Keratinocyte (primary cell): ENCODE measurements at regions not wholly inside any gene's neighbourhood (a gene's known extent, or its start where the extent isn't known, plus 50 kb on each side); places are given as distances from the start of the nearest gene placed in this dataset.

Source experiments
- DNase-seq: peaks from one replicate; pipeline ENCODE4 v3.0.0-alpha.2; 2011; ENCODE audit warnings: low read depth, missing footprints, low spot score
- FAIRE-seq: peaks from 2 replicates; lab custom pipeline; 2011; peaks lifted over from hg19 to GRCh38; lab: Jason Lieb, UNC
- H2AFZ ChIP-seq: 2 replicates; pipeline ENCODE4 v1.6.0; 2012; ENCODE audit warnings: low read length, control low read depth, inconsistent platforms; ENCODE audit not compliant: control insufficient read depth
- H3K27ac ChIP-seq: 2 replicates; pipeline ENCODE4 v1.5.1; 2011; ENCODE audit warnings: low read length; ENCODE audit not compliant: control insufficient read depth, insufficient read depth
- H3K27me3 ChIP-seq: 3 replicates; pipeline ENCODE4 v1.6.0; 2011; ENCODE audit warnings: low read length; ENCODE audit not compliant: control insufficient read depth, insufficient read depth; ENCODE audit errors: extremely low read depth
- H3K36me3 ChIP-seq, 2 experiments: 2 replicates in 1 of 2; 3 replicates in 1 of 2; pipeline ENCODE4 v1.5.1; 2011; ENCODE audit warnings: low read length in 2 of 2, mild to moderate bottlenecking in 1 of 2; ENCODE audit not compliant: control insufficient read depth in 2 of 2, insufficient read depth in 2 of 2; ENCODE audit errors: extremely low read depth in 1 of 2
- H3K4me1 ChIP-seq: 3 replicates; pipeline ENCODE4 v1.5.1; 2011; ENCODE audit warnings: low read length; ENCODE audit not compliant: control insufficient read depth, insufficient read depth; ENCODE audit errors: extremely low read depth
- H3K4me2 ChIP-seq: 3 replicates; pipeline ENCODE4 v1.6.0; 2011; ENCODE audit warnings: low read depth, low read length; ENCODE audit not compliant: control insufficient read depth, insufficient read depth; ENCODE audit errors: extremely low read depth
- H3K4me3 ChIP-seq, 3 experiments: fragments of 200-600 bp in 1 of 3; sonication (generic) in 1 of 3; 2 replicates in 2 of 3; 3 replicates in 1 of 3; pipeline ENCODE4 v1.5.1; 2011 to 2016; ENCODE audit warnings: low read length in 3 of 3, mild to moderate bottlenecking in 3 of 3, control low read depth in 2 of 3, inconsistent platforms in 1 of 3, low read depth in 1 of 3, mixed read lengths in 1 of 3, mixed run types in 1 of 3, moderate library complexity in 1 of 3; ENCODE audit not compliant: control insufficient read depth in 2 of 3, insufficient read depth in 2 of 3; ENCODE audit errors: extremely low read depth in 1 of 3
- H3K79me2 ChIP-seq: 2 replicates; pipeline ENCODE4 v1.6.0; 2012; ENCODE audit warnings: low read length; ENCODE audit not compliant: control insufficient read depth, insufficient read depth
- H3K9ac ChIP-seq: 3 replicates; pipeline ENCODE4 v1.6.0; 2011; ENCODE audit warnings: low read length; ENCODE audit not compliant: control insufficient read depth, insufficient read depth; ENCODE audit errors: extremely low read depth
- H3K9me1 ChIP-seq: 3 replicates; pipeline ENCODE4 v1.6.0; 2011; ENCODE audit warnings: low read length; ENCODE audit not compliant: control insufficient read depth, insufficient read depth; ENCODE audit errors: extremely low read depth
- H3K9me3 ChIP-seq: 2 replicates; pipeline ENCODE4 v1.5.1; 2012; ENCODE audit warnings: low read depth, low read length; ENCODE audit not compliant: control insufficient read depth
- H4K20me1 ChIP-seq: 3 replicates; pipeline ENCODE4 v1.6.0; 2011; ENCODE audit warnings: low read length; ENCODE audit not compliant: control insufficient read depth, insufficient read depth; ENCODE audit errors: extremely low read depth
- EZH2 ChIP-seq: IDR thresholded peaks from one replicate; pipeline ENCODE4 v1.6.1; 2012; ENCODE audit warnings: inconsistent platforms, mild to moderate bottlenecking, low read length, moderate library complexity
- dilution Hi-C: fragments of 300-500 bp; cut with MboI; formaldehyde crosslinking; loops from one replicate; pipeline ENCODE4 v1.7.0; 2020; ENCODE audit warnings: low sequenced_read_pairs; ENCODE audit not compliant: extremely low pct_ligation_motif_present
- TF ChIP-seq, protein P1 (sequence below), 3 experiments: IDR thresholded peaks in 1 of 3; conservative IDR thresholded peaks in 1 of 3; optimal IDR thresholded peaks in 1 of 3; 2 replicates in 2 of 3; 3 replicates in 1 of 3; pipeline versions ENCODE3 to v1.5.1; 2011; ENCODE audit warnings: low read length in 3 of 3, mild to moderate bottlenecking in 3 of 3, moderate library complexity in 2 of 3, control low read depth in 1 of 3, inconsistent platforms in 1 of 3; ENCODE audit not compliant: insufficient read depth in 2 of 3; ENCODE audit errors: extremely low read depth in 1 of 3

DNA sequence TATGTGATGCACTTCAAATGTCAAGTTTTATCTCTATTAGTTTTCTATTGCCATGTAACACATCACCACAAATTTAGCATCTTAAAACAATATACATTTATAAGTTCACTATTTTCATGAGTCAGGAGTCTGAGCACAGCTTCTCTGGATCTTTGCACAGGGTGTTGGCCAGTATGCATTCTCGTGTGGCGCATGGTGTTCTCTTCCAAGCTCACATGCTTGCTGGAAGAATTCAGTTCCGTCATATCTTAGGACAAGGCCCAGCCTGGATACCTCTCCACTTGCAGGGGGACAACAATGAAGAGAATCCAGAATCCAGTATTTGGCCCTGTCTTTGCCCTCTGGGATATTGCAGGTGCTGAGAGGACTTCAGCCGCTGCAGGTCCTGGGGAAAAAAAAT, 51.0 kb upstream of the ECI2 start:
- Histone ChIP-seq H3K27ac (no peak overlapping the region), H3K27me3 (no peaks in the 10 kb centered on the region), H4K20me1 (no peaks in the 10 kb centered on the region), H3K4me1 (no peaks in the 10 kb centered on the region), H2AFZ (no peak overlapping the region), H3K79me2 (no peaks in the 10 kb centered on the region), H3K4me3 (no peak overlapping the region), H3K9me1 (no peaks in the 10 kb centered on the region), H3K4me2 (no peak overlapping the region), H3K9me3 (no peaks in the 10 kb centered on the region), H3K36me3 (no peaks in the 10 kb centered on the region), H3K9ac (no peak overlapping the region)
- dilution Hi-C loops, result no loop called here
- DNase-seq (no peak), FAIRE-seq (no peak)
- TF ChIP-seq, protein P1, sequence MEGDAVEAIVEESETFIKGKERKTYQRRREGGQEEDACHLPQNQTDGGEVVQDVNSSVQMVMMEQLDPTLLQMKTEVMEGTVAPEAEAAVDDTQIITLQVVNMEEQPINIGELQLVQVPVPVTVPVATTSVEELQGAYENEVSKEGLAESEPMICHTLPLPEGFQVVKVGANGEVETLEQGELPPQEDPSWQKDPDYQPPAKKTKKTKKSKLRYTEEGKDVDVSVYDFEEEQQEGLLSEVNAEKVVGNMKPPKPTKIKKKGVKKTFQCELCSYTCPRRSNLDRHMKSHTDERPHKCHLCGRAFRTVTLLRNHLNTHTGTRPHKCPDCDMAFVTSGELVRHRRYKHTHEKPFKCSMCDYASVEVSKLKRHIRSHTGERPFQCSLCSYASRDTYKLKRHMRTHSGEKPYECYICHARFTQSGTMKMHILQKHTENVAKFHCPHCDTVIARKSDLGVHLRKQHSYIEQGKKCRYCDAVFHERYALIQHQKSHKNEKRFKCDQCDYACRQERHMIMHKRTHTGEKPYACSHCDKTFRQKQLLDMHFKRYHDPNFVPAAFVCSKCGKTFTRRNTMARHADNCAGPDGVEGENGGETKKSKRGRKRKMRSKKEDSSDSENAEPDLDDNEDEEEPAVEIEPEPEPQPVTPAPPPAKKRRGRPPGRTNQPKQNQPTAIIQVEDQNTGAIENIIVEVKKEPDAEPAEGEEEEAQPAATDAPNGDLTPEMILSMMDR (optimal IDR thresholded peaks at IDR 0.05 in 1 of 3, IDR thresholded peaks at IDR 0.05 in 1 of 3, conservative IDR thresholded peaks at IDR 0.05 in 1 of 3; ENCODE audit: extremely low read depth in 1 of 3, insufficient read depth in 2 of 3, low read length in 3 of 3), result no peak
- TF ChIP-seq EZH2, result no peak

DNA sequence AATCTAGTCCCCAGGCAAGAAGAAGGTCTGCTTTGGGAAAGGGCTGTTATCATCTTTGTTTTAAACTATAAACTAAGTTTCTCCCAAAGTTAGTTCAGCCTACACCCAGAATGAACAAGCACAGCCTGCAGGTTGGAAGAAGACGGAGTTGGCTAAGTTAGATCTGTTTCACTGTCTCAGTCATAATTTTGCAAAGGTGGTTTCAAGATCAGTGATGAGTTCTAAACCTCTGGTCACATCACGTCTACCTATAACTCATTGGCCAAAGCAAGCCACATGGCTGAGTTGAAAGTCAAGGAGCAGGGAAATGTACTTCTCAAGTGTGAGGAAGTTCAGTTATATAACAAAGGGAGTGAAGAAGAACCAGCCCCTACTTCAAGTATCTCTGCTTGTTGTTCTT, 50.5 kb upstream of the ECI2 start:
- H3K4me3 ChIP-seq, result no peak overlapping the region
- no peaks in the 10 kb centered on the region for H4K20me1 ChIP-seq
- DNase-seq, result no peak
- H3K27me3 ChIP-seq, result no peaks in the 10 kb centered on the region
- H3K9me3 ChIP-seq, result no peaks in the 10 kb centered on the region
- no peaks in the 10 kb centered on the region for H3K79me2 ChIP-seq
- no peaks in the 10 kb centered on the region for H3K36me3 ChIP-seq
- H2AFZ ChIP-seq, result no peak overlapping the region
- H3K9me1 ChIP-seq, result no peaks in the 10 kb centered on the region
- H3K4me2 ChIP-seq, result no peak overlapping the region
- dilution Hi-C loops, result no loop called here
- no peak for FAIRE-seq
- H3K27ac ChIP-seq, result no peak overlapping the region
- TF ChIP-seq, protein P1 (optimal IDR thresholded peaks at IDR 0.05 in 1 of 3, IDR thresholded peaks at IDR 0.05 in 1 of 3, conservative IDR thresholded peaks at IDR 0.05 in 1 of 3; ENCODE audit: extremely low read depth in 1 of 3, insufficient read depth in 2 of 3, low read length in 3 of 3), result no peak
- TF ChIP-seq EZH2, result no peak
- no peak overlapping the region for H3K9ac ChIP-seq
- H3K4me1 ChIP-seq, result no peaks in the 10 kb centered on the region
